ENCODE measurements at regions not wholly inside any gene's neighbourhood (a gene's known extent, or its start where the extent isn't known, plus 50 kb on each side); places are given as distances from the start of the nearest gene placed in this dataset.
A peak's percentile ranks its signal among the peaks of the same experiment; 100 is the strongest.

GRCh38 chr20:17024513-17025119, 202.2 kb upstream of the PCSK2 start:
- Histone ChIP-seq H3K27me3 (no peaks in the 10 kb centered on the region), H3K4me3 (no peak overlapping the region), H2AFZ (no peak overlapping the region), H3K36me3 (replicated peaks; ENCODE audit: insufficient read depth, low read depth) (no peaks in the 10 kb centered on the region), H3K27ac (no peak overlapping the region), H3K79me2 (no peaks in the 10 kb centered on the region), H3K9me3 (ENCODE audit: low read depth) (no peaks in the 10 kb centered on the region), H3K4me2 (peak overlapping the region; percentile 55), H4K20me1 (ENCODE audit: insufficient read depth, poor library complexity, severe bottlenecking) (no peaks in the 10 kb centered on the region), H3K9me2 (replicated peaks; ENCODE audit: insufficient read depth) (no peaks in the 10 kb centered on the region), H3K4me1 (ENCODE audit: insufficient read depth) (peaks cover 5% of the 10 kb centered on the region)
- DNase-seq (ENCODE audit: low spot score) = peak; percentile 48
- 31% methylated on average over 5 of the region's 5 CpGs for WGBS (ENCODE audit: low lambda C conversion rate, missing lambda C conversion rate)
- TF ChIP-seq EZH2phosphoT487 (IDR thresholded peaks at IDR 0.05; ENCODE audit: low read depth, severe bottlenecking, unreplicated experiment) = no peak
- TF ChIP-seq EZH2 (IDR thresholded peaks at IDR 0.05; ENCODE audit: borderline replicate concordance) = no peak
- no peak for TF ChIP-seq CTCF (IDR thresholded peaks at IDR 0.05; ENCODE audit: poor library complexity)

GRCh38 chr20:17026346-17026745, 200.5 kb upstream of the PCSK2 start:
- WGBS (ENCODE audit: low lambda C conversion rate, missing lambda C conversion rate) = 94% methylated on average over 2 of the region's 2 CpGs
- Histone ChIP-seq H3K9me2 (replicated peaks; ENCODE audit: insufficient read depth) (no peaks in the 10 kb centered on the region), H3K4me1 (ENCODE audit: insufficient read depth) (peaks cover 5% of the 10 kb centered on the region), H3K9me3 (ENCODE audit: low read depth) (no peaks in the 10 kb centered on the region), H3K27ac (no peak overlapping the region), H2AFZ (no peak overlapping the region), H3K36me3 (replicated peaks; ENCODE audit: insufficient read depth, low read depth) (no peaks in the 10 kb centered on the region), H3K27me3 (no peaks in the 10 kb centered on the region), H3K4me3 (no peak overlapping the region), H3K79me2 (no peaks in the 10 kb centered on the region), H4K20me1 (ENCODE audit: insufficient read depth, poor library complexity, severe bottlenecking) (no peaks in the 10 kb centered on the region), H3K4me2 (no peak overlapping the region)
- no peak for TF ChIP-seq CTCF (IDR thresholded peaks at IDR 0.05; ENCODE audit: poor library complexity)
- TF ChIP-seq EZH2 (IDR thresholded peaks at IDR 0.05; ENCODE audit: borderline replicate concordance) = no peak
- no peak for TF ChIP-seq EZH2phosphoT487 (IDR thresholded peaks at IDR 0.05; ENCODE audit: low read depth, severe bottlenecking, unreplicated experiment)
- DNase-seq (ENCODE audit: low spot score) = no peak

GRCh38 chr20:17029698-17030097, 197.1 kb upstream of the PCSK2 start:
- TF ChIP-seq EZH2phosphoT487 (IDR thresholded peaks at IDR 0.05; ENCODE audit: low read depth, severe bottlenecking, unreplicated experiment) (no peak), EZH2 (IDR thresholded peaks at IDR 0.05; ENCODE audit: borderline replicate concordance) (no peak)
- Histone ChIP-seq H4K20me1 (ENCODE audit: insufficient read depth, poor library complexity, severe bottlenecking) (no peaks in the 10 kb centered on the region), H2AFZ (no peak overlapping the region), H3K79me2 (no peaks in the 10 kb centered on the region), H3K4me1 (ENCODE audit: insufficient read depth) (no peaks in the 10 kb centered on the region), H3K9me2 (replicated peaks; ENCODE audit: insufficient read depth) (no peaks in the 10 kb centered on the region), H3K4me2 (no peak overlapping the region), H3K4me3 (no peak overlapping the region), H3K36me3 (replicated peaks; ENCODE audit: insufficient read depth, low read depth) (no peaks in the 10 kb centered on the region), H3K27me3 (no peaks in the 10 kb centered on the region), H3K27ac (no peak overlapping the region), H3K9me3 (ENCODE audit: low read depth) (no peaks in the 10 kb centered on the region)
- DNase-seq (ENCODE audit: low spot score) = no peak
- WGBS (ENCODE audit: low lambda C conversion rate, missing lambda C conversion rate) = 67% methylated on average over 4 of the region's 4 CpGs

- Histone ChIP-seq H3K9me2 (replicated peaks; ENCODE audit: insufficient read depth) (no peaks in the 10 kb centered on the region), H3K4me2 (no peak overlapping the region), H3K27ac (no peak overlapping the region), H3K79me2 (no peaks in the 10 kb centered on the region), H4K20me1 (ENCODE audit: insufficient read depth, poor library complexity, severe bottlenecking) (no peaks in the 10 kb centered on the region), H3K9me3 (ENCODE audit: low read depth) (no peaks in the 10 kb centered on the region), H3K4me1 (ENCODE audit: insufficient read depth) (no peaks in the 10 kb centered on the region), H3K36me3 (replicated peaks; ENCODE audit: insufficient read depth, low read depth) (no peaks in the 10 kb centered on the region), H3K4me3 (no peak overlapping the region), H2AFZ (no peak overlapping the region), H3K27me3 (peaks cover 5% of the 10 kb centered on the region)
- 39% methylated on average over 1 of the region's 1 CpG for WGBS (ENCODE audit: low lambda C conversion rate, missing lambda C conversion rate)
- TF ChIP-seq EZH2 (IDR thresholded peaks at IDR 0.05; ENCODE audit: borderline replicate concordance) (no peak), EZH2phosphoT487 (IDR thresholded peaks at IDR 0.05; ENCODE audit: low read depth, severe bottlenecking, unreplicated experiment) (no peak)
- DNase-seq (ENCODE audit: low spot score) = peak; percentile 15
Measured at GRCh38 chr20:17036541-17036940, 190.3 kb upstream of the PCSK2 start.

Data from hepatocyte (in vitro differentiated cells).